ENCODE measurements at regions not wholly inside any gene's neighbourhood (a gene's known extent, or its start where the extent isn't known, plus 50 kb on each side); places are given as distances from the start of the nearest gene placed in this dataset.

GRCh38 chrX:15918003-15918402, 63.4 kb upstream of the AP1S2 start:
- no peak for DNase-seq

- no peak for DNase-seq
Measured at GRCh38 chrX:15916704-15917084, 62.1 kb upstream of the AP1S2 start.

- no peak for DNase-seq
Measured at GRCh38 chrX:15915959-15916703, 61.5 kb upstream of the AP1S2 start.

GRCh38 chrX:15914486-15914885, 59.9 kb upstream of the AP1S2 start:
- no peak for DNase-seq

DNA sequence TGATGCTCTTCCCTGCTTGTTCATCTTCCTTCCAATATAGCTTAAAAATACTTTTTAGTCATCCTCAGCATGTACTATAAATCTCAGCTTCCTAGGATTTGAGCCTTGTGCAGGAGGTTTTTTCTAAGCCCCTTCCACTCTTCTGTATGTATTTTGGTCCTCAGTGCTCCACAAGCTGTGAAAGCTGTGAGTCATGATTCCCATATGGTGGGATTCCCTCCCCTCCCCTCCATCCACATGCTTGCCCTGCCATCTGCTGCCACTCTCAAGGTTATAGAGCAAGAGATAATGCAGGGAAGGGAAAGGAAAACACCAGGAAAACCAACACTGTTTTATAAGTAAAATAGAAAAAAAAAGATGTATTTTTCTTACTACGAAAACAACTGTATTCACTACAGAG, 58.5 kb upstream of the AP1S2 start:
- peak in 3 of 58 donors; percentile 0 to 1 (median 0) for DNase-seq

DNA sequence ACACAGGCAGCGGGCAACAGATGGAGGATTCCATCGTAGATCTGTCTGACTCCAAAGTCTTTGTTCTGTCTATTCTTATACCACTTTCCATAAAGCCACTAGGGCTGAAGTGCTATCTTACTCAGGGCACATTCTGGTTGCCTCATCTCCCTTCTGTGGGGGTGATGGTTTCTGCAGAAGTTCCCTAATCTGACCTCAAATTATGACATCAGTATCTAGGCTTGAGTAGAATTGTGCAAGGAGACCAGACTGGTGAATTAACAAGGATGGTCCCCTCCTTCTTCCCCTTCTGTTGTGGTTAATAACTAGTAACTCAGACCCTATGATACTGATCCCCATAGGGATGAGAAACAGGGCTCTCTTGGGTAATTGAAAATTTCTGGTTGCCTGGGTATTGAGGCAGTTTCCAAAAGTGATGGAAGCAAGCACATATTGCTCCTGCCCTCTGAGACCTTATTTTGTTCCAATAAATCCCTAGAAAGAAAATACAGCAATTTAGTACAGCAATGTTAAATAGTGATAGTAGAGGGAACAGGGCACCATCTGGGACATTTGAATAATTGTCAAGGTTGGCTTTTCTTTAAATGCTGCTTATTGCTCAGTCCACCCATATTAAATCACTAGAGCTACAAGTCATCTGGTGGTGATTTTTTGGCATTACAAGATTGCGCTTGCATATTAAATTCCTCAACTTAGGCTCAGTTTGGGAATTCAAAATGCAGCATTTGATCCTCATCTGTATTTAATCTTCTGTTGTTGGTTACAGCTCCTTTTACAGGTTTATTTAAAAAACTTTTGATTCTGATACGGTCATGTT, 57.3 kb upstream of the AP1S2 start:
- DNase-seq, result peak in 1 of 58 donors; percentile 7

DNA sequence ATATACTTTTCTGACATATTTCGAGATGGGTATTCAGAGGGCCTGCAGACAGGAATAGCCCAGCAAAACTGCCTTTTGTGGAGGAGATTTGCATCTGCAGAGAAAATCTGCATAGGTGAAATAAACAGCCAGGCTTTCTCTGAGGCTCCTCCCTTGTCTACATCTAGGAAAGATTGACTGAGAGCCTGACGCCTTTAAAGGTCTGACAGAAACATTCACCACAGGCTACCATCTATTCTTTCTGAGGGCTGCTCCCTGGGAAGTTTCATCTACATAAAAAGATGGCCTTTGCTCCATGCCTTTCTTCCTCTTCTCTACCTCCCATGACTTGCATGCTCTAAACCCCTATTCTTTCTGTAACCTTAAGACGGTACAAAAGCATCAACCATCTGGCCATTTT, 55.0 kb upstream of the AP1S2 start:
- DNase-seq, result no peak

DNA sequence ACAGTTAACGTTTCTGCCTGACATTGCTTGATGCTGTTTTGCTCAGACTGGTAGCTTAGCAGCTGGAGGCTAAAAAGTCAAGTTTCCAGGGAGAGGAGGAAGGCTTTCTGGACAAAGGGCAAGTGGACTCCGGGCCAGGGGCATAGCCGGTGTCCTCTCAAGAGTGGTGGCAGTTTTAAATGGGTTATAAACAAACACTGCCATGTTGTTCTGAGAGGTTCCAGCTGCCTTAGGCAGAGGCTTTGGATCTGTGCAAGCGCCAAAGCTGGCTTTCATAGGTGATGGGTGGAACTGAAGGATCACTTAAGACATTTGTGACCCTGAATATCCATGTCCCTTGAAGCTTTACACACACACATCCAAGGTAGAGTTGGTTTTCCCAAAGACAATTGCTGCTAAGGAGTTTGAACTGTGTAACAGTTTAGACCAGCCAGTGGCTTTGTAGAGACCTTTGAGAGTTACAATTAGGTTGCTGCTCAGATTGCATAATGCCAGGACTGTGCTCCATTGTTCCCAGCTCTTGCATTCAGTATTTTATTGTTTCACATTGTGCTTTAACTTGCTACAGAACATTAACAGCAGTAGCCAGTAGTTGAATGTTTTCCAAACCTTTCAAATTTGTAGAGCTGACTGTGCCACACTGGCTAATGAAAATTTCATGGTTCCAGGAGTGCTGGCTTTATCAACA, 54.1 kb upstream of the AP1S2 start:
- peak in 9 of 58 donors; percentile 0 to 49 (median 14) for DNase-seq

- DNase-seq, result no peak
Measured at GRCh38 chrX:15906041-15906943, 51.7 kb upstream of the AP1S2 start.

Measured in anterior cingulate cortex (tissue), 58 donors.